ENCODE measurements at regions not wholly inside any gene's neighbourhood (a gene's known extent, or its start where the extent isn't known, plus 50 kb on each side); places are given as distances from the start of the nearest gene placed in this dataset.

DNA sequence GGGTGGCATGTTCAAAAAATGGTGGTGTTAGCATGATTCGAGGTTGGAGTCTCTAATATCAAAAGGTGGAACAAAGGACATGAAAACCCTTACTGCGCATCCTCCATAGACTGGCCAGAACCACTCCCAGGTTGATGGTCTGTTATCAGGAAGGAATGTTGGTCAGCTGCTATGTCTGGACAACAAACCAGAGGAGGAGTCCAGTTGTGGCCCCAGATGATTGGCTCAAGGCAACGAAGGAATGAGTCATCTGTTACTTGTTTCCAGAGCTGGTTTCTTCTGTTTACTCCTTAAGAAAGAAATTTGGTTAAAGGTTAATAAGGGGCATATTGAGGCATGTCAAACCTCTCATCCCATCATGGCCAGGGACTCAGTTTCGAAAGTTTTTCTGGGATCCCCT lies 56.8 kb upstream of the GRIA4 start:
- Histone ChIP-seq H3K9me3 (ENCODE audit: control insufficient read depth in 2 of 2, insufficient read depth in 1 of 2, low read depth in 1 of 2, low read length in 1 of 2) (no peaks in the 10 kb centered on the region), H3K36me3 (ENCODE audit: control insufficient read depth in 3 of 3, insufficient read depth in 2 of 3, low read depth in 1 of 3, low read length in 3 of 3) (no peaks in the 10 kb centered on the region), H3K4me1 (ENCODE audit: control insufficient read depth in 3 of 3, insufficient read depth in 2 of 3, low read depth in 1 of 3, low read length in 2 of 3) (no peaks in the 10 kb centered on the region), H3K27me3 (ENCODE audit: control insufficient read depth in 3 of 3, insufficient read depth in 3 of 3, low read length in 3 of 3) (no peaks in the 10 kb centered on the region), H3K27ac (ENCODE audit: low read depth in 1 of 3, low read length in 2 of 3) (no peak overlapping the region), H3K4me3 (ENCODE audit: low read depth in 1 of 3, low read length in 3 of 3) (no peak overlapping the region)
- no peak for FAIRE-seq
- DNase-seq, result no peak
- 67 to 80% (median 77%) methylated on average over 4 of the region's 4 CpGs for WGBS, 3 donors

DNA sequence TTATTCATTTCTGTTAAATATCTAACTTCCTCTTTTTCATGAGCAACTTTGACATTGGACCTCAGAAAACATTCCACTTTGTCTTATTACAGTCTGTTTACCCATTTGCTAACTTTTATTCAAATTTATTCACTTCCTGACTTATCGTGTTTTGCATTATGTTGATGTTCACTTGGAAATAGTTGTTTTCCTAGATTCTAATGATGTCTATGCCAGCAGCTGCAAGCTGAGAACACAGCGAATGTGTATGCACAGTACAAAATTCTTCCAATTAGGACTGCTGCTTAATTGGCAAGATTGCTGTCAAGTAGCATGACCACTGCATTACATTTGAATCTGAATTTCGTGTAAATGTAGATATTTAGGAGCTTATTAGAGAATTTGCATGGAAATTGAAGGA lies 61.5 kb upstream of the GRIA4 start:
- Histone ChIP-seq H3K27ac (ENCODE audit: low read depth in 1 of 3, low read length in 2 of 3) (no peak overlapping the region), H3K36me3 (ENCODE audit: control insufficient read depth in 3 of 3, insufficient read depth in 2 of 3, low read depth in 1 of 3, low read length in 3 of 3) (no peaks in the 10 kb centered on the region), H3K9me3 (ENCODE audit: control insufficient read depth in 2 of 2, insufficient read depth in 1 of 2, low read depth in 1 of 2, low read length in 1 of 2) (no peaks in the 10 kb centered on the region), H3K4me3 (ENCODE audit: low read depth in 1 of 3, low read length in 3 of 3) (no peak overlapping the region), H3K4me1 (ENCODE audit: control insufficient read depth in 3 of 3, insufficient read depth in 2 of 3, low read depth in 1 of 3, low read length in 2 of 3) (no peaks in the 10 kb centered on the region), H3K27me3 (ENCODE audit: control insufficient read depth in 3 of 3, insufficient read depth in 3 of 3, low read length in 3 of 3) (no peaks in the 10 kb centered on the region)
- 56 to 80% (median 60%) methylated on average over 3 of the region's 3 CpGs for WGBS, 3 donors
- FAIRE-seq, result no peak
- no peak for DNase-seq

DNA sequence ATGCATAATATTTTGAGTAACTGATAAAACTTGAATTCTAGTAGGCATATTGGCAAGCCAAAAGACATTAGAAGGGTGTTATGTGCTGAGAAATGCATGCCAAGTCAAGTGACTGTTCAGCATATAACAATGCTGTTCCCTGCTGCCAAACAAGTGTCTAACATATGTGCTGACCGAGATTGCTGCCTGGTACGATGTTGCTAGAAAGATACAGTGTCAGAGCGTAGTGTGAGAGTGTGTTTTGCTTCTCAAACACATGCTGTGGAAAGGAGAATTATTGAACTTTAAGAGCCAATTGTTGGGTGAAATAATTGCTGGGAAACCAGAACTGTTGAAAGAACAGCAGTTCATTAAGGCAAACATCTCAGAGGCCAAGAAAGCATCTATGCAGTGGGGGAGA lies 71.3 kb upstream of the GRIA4 start:
- Histone ChIP-seq H3K36me3 (ENCODE audit: control insufficient read depth in 3 of 3, insufficient read depth in 2 of 3, low read depth in 1 of 3, low read length in 3 of 3) (no peaks in the 10 kb centered on the region), H3K4me1 (ENCODE audit: control insufficient read depth in 3 of 3, insufficient read depth in 2 of 3, low read depth in 1 of 3, low read length in 2 of 3) (no peaks in the 10 kb centered on the region), H3K27me3 (ENCODE audit: control insufficient read depth in 3 of 3, insufficient read depth in 3 of 3, low read length in 3 of 3) (peaks cover 0 to 2% (median 0%) of the 10 kb centered on the region in 3 donors), H3K27ac (ENCODE audit: low read depth in 1 of 3, low read length in 2 of 3) (no peak overlapping the region), H3K9me3 (ENCODE audit: control insufficient read depth in 2 of 2, insufficient read depth in 1 of 2, low read depth in 1 of 2, low read length in 1 of 2) (no peaks in the 10 kb centered on the region), H3K4me3 (ENCODE audit: low read depth in 1 of 3, low read length in 3 of 3) (no peak overlapping the region)
- DNase-seq (no peak), FAIRE-seq (no peak)
- 80 to 89% (median 82%) methylated on average over 3 of the region's 3 CpGs for WGBS, 3 donors

DNA sequence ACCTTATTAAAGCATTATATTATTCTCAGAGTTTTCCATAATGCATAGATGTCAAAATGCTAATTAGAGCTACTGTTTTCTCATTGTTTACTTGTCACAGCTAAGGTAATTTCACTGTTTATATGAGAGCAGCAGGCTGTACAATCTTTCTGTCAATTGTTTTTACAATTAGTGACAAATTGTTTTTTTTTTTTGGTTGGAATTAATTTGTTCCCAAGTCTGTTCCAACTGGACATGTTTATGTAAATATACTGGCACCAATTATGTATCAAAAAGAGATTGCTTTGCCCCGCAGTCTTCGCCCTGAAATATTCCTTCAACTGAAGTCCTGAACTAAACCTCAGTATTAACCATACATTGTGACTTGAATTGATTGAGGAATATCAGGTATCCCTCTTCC lies 72.3 kb upstream of the GRIA4 start:
- no peaks in the 10 kb centered on the region for H3K9me3 ChIP-seq (ENCODE audit: control insufficient read depth in 2 of 2, insufficient read depth in 1 of 2, low read depth in 1 of 2, low read length in 1 of 2)

DNA sequence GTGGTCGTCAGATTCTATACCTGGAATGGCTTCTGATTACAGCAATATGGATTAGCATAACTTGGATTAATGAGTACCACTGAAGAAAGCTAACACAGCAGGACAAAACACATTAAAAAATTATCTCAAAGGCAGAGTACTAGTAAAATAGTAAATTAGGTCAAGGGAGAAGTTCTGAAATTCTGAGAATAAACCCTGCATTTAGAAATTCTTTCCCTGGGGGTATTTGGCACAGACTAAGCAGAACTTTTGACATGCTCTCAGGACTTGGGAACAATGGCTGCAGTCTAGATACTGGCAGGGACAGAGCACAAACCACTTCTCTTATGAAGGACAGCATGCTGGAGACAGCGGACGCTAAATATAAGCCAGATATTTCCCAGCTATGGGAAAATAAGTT lies 85.6 kb upstream of the GRIA4 start:
- FAIRE-seq (no peak), DNase-seq (no peak)
- H3K4me3 ChIP-seq (ENCODE audit: low read depth in 1 of 3, low read length in 3 of 3), result no peak overlapping the region
- H3K27me3 ChIP-seq (ENCODE audit: control insufficient read depth in 3 of 3, insufficient read depth in 3 of 3, low read length in 3 of 3), result no peaks in the 10 kb centered on the region
- 66 to 78% (median 76%) methylated on average over 3 of the region's 3 CpGs for WGBS, 3 donors
- no peak overlapping the region for H3K27ac ChIP-seq (ENCODE audit: low read depth in 1 of 3, low read length in 2 of 3)
- no peaks in the 10 kb centered on the region for H3K9me3 ChIP-seq (ENCODE audit: control insufficient read depth in 2 of 2, insufficient read depth in 1 of 2, low read depth in 1 of 2, low read length in 1 of 2)
- no peaks in the 10 kb centered on the region for H3K36me3 ChIP-seq (ENCODE audit: control insufficient read depth in 3 of 3, insufficient read depth in 2 of 3, low read depth in 1 of 3, low read length in 3 of 3)
- no peaks in the 10 kb centered on the region for H3K4me1 ChIP-seq (ENCODE audit: control insufficient read depth in 3 of 3, insufficient read depth in 2 of 3, low read depth in 1 of 3, low read length in 2 of 3)

More for the DNA sequence above, 72.3 kb upstream of the GRIA4 start:
- Histone ChIP-seq H3K27ac (ENCODE audit: low read depth in 1 of 3, low read length in 2 of 3) (no peak overlapping the region), H3K36me3 (ENCODE audit: control insufficient read depth in 3 of 3, insufficient read depth in 2 of 3, low read depth in 1 of 3, low read length in 3 of 3) (no peaks in the 10 kb centered on the region), H3K4me3 (ENCODE audit: low read depth in 1 of 3, low read length in 3 of 3) (no peak overlapping the region), H3K27me3 (ENCODE audit: control insufficient read depth in 3 of 3, insufficient read depth in 3 of 3, low read length in 3 of 3) (peaks cover 0 to 2% (median 0%) of the 10 kb centered on the region in 3 donors), H3K4me1 (ENCODE audit: control insufficient read depth in 3 of 3, insufficient read depth in 2 of 3, low read depth in 1 of 3, low read length in 2 of 3) (no peaks in the 10 kb centered on the region)
- WGBS, 3 donors, result 35 to 43% (median 43%) methylated on average over 2 of the region's 2 CpGs
- DNase-seq, result no peak
- FAIRE-seq, result no peak

DNA sequence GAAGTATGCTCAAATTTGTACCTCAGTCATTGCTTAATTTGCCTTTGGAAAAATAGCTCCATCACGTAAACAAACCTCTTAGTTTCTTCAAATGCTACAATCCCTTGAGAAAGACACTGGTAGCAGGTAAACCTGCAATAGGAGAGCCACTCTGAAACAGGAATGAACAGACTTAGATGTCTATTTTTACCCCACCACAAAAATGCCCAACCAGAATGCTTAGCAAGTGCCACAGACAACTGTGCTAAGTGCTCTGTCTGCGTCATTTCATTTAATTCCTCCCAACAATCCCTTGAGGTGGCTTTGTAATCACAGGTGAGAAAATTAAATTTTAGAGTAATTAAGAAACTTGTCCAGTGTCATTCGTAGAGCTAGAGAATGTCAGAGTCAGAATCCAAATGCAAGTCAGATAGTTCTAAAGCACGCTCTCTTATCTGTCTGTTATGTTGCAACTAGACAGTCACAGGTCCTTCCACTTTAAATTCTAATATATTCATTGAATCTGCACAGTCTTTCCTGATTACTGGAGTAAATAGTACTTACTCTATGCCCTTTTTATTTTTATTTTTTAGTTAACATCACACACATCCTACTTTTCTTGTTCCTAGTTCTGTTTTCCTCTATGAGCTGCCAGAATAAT lies 89.0 kb upstream of the GRIA4 start:
- H3K27me3 ChIP-seq (ENCODE audit: control insufficient read depth in 3 of 3, insufficient read depth in 3 of 3, low read length in 3 of 3), result no peaks in the 10 kb centered on the region
- no peaks in the 10 kb centered on the region for H3K4me1 ChIP-seq (ENCODE audit: control insufficient read depth in 3 of 3, insufficient read depth in 2 of 3, low read depth in 1 of 3, low read length in 2 of 3)
- H3K9me3 ChIP-seq (ENCODE audit: control insufficient read depth in 2 of 2, insufficient read depth in 1 of 2, low read depth in 1 of 2, low read length in 1 of 2), result no peaks in the 10 kb centered on the region
- DNase-seq, result no peak
- no peak overlapping the region for H3K4me3 ChIP-seq (ENCODE audit: low read depth in 1 of 3, low read length in 3 of 3)
- no peak for FAIRE-seq
- H3K36me3 ChIP-seq (ENCODE audit: control insufficient read depth in 3 of 3, insufficient read depth in 2 of 3, low read depth in 1 of 3, low read length in 3 of 3), result no peaks in the 10 kb centered on the region
- no peak overlapping the region for H3K27ac ChIP-seq (ENCODE audit: low read depth in 1 of 3, low read length in 2 of 3)
- WGBS, 3 donors, result 89 to 92% (median 91%) methylated on average over 4 of the region's 4 CpGs

DNA sequence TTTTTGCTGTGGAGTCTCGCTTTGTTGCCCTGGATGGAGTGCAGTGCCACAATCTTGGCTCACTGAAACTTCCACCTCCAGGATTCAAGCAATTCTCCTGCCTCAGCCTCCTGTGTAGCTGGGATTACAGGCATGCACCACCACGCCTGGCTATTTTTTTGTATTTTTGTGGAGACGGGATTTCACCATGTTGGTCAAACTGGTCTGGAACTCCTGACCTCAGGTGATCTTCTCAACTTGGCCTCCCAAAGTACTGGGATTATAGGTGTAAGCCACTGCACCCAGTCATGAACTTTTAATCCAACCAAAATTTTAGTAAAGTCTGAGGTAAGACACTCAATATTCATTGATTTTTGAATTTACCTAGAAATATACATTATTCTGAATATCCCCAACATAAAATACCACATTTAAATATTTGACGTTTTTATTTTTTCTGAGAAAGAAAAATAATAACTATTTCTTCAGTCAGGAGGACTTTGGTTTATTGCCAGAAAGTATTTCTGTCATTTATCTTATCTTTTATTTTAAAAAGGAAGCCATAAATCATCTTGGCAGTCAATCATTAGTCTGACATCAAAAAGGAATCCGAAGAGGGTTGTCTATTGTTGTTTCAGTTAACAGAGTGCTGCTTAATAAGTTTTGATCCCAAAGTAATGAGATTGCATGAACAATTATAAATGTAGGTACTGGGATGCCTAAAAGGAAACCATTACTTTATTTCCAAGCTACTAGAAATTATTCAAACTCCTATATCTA lies 102.2 kb upstream of the GRIA4 start:
- Histone ChIP-seq H3K9me3 (ENCODE audit: control insufficient read depth in 2 of 2, insufficient read depth in 1 of 2, low read depth in 1 of 2, low read length in 1 of 2) (no peaks in the 10 kb centered on the region), H3K4me1 (ENCODE audit: control insufficient read depth in 3 of 3, insufficient read depth in 2 of 3, low read depth in 1 of 3, low read length in 2 of 3) (no peaks in the 10 kb centered on the region), H3K36me3 (ENCODE audit: control insufficient read depth in 3 of 3, insufficient read depth in 2 of 3, low read depth in 1 of 3, low read length in 3 of 3) (no peaks in the 10 kb centered on the region), H3K4me3 (ENCODE audit: low read depth in 1 of 3, low read length in 3 of 3) (no peak overlapping the region), H3K27me3 (ENCODE audit: control insufficient read depth in 3 of 3, insufficient read depth in 3 of 3, low read length in 3 of 3) (no peaks in the 10 kb centered on the region), H3K27ac (ENCODE audit: low read depth in 1 of 3, low read length in 2 of 3) (no peak overlapping the region)
- no peak for FAIRE-seq
- DNase-seq, result peak in 1 of 2 donors; percentile 19
- 60 to 72% (median 63%) methylated on average over 5 of the region's 5 CpGs for WGBS, 3 donors

DNA sequence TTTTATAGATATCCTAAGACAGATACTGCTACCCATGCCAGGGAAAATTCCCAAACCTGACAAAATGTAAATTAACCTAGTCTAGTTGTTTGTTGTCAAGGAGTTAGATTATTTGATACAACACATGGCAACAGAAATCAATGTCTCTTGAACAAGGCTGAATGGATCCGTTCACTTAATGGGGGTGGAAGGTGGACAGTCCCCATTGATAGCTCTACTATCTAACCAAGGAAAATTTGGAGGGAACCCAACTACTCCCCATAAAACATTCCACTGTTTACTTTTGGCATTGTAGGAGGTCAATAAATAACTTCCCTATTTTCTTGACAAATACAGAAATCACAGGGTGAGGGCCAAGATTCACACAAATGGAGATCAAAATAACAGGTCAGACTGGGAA lies 117.9 kb upstream of the GRIA4 start:
- no peaks in the 10 kb centered on the region for H3K9me3 ChIP-seq (ENCODE audit: control insufficient read depth in 2 of 2, insufficient read depth in 1 of 2, low read depth in 1 of 2, low read length in 1 of 2)
- H3K36me3 ChIP-seq (ENCODE audit: control insufficient read depth in 3 of 3, insufficient read depth in 2 of 3, low read depth in 1 of 3, low read length in 3 of 3), result no peaks in the 10 kb centered on the region
- no peaks in the 10 kb centered on the region for H3K27me3 ChIP-seq (ENCODE audit: control insufficient read depth in 3 of 3, insufficient read depth in 3 of 3, low read length in 3 of 3)
- FAIRE-seq (no peak), DNase-seq (no peak)
- no peaks in the 10 kb centered on the region for H3K4me1 ChIP-seq (ENCODE audit: control insufficient read depth in 3 of 3, insufficient read depth in 2 of 3, low read depth in 1 of 3, low read length in 2 of 3)
- H3K27ac ChIP-seq (ENCODE audit: low read depth in 1 of 3, low read length in 2 of 3), result no peak overlapping the region
- no peak overlapping the region for H3K4me3 ChIP-seq (ENCODE audit: low read depth in 1 of 3, low read length in 3 of 3)
- WGBS, 3 donors, result 65 to 85% (median 79%) methylated on average over 1 of the region's 1 CpG

DNA sequence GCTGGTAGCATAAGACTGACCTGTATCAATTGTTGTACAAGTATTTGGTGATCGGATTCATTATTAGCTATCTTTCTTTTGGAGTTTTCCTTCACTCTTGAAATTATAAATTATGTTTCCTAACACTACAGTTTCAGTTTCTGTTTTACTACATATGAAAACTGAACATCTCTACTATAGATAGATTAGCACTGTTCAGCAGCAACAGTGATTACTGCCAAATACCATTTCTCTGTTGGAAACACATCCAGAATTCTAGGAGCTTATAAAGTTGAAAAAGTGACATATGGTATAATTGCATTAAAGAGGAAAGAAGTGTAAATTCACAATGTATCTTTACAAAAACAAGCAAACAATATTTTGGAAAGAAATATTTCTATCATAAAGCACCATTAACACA lies 118.5 kb upstream of the GRIA4 start:
- Histone ChIP-seq H3K36me3 (ENCODE audit: control insufficient read depth in 3 of 3, insufficient read depth in 2 of 3, low read depth in 1 of 3, low read length in 3 of 3) (no peaks in the 10 kb centered on the region), H3K27me3 (ENCODE audit: control insufficient read depth in 3 of 3, insufficient read depth in 3 of 3, low read length in 3 of 3) (no peaks in the 10 kb centered on the region), H3K4me1 (ENCODE audit: control insufficient read depth in 3 of 3, insufficient read depth in 2 of 3, low read depth in 1 of 3, low read length in 2 of 3) (no peaks in the 10 kb centered on the region), H3K4me3 (ENCODE audit: low read depth in 1 of 3, low read length in 3 of 3) (no peak overlapping the region), H3K9me3 (ENCODE audit: control insufficient read depth in 2 of 2, insufficient read depth in 1 of 2, low read depth in 1 of 2, low read length in 1 of 2) (no peaks in the 10 kb centered on the region), H3K27ac (ENCODE audit: low read depth in 1 of 3, low read length in 2 of 3) (no peak overlapping the region)
- FAIRE-seq, result no peak
- no peak for DNase-seq
- WGBS, 3 donors, result 64 to 89% (median 88%) methylated on average over 1 of the region's 1 CpG
